K562 (cell line): ENCODE measurements at regions not wholly inside any gene's neighbourhood (a gene's known extent, or its start where the extent isn't known, plus 50 kb on each side); places are given as distances from the start of the nearest gene placed in this dataset.
"Not testable (repeated sequence)": the region's sequence is repeated elsewhere in the genome, so short reads cannot be mapped to it uniquely, and the experiment has no call there.

Source experiments
- ATAC-seq: fragments of 200-7000 bp; cut with Tn5 transposase; 3 replicates; pipeline ENCODE4 v1.9.1; 2020; ENCODE audit warnings: moderate library complexity
- BruUV-seq: library from RNA; stranded (reverse); fragments of 400-500 nt; replicated peaks from 2 replicates; lab custom pipeline; 2021; lab: Mats Ljungman, UMichigan
- CTCF ChIA-PET: fragments of 300-600 bp; formaldehyde crosslinking; extraction: SDS; loops from one replicate; lab custom pipeline; 2021; ENCODE audit warnings: low intra/inter-chr PET ratio; lab: Yijun Ruan, JAX
- POLR2A ChIA-PET: fragments of 300-600, 350-650 bp; sonication (Branson Sonifier 250); formaldehyde crosslinking; extraction: SDS; loops from one replicate; lab custom pipeline; 2021; ENCODE audit warnings: antibody characterized with exemption, inconsistent platforms; lab: Yijun Ruan, JAX
- DNase-seq, 4 experiments: peaks; one replicate each; pipeline versions ENCODE4 v3.0.0 to v3.0.0-alpha.2; 2011 to 2018; ENCODE audit warnings: low spot score in 3 of 4, mixed read lengths in 3 of 4; ENCODE audit errors: extremely low read depth in 1 of 4
- FAIRE-seq: peaks from 2 replicates; lab custom pipeline; 2011; peaks lifted over from hg19 to GRCh38; lab: Jason Lieb, UNC
- H2AFZ ChIP-seq: 2 replicates; pipeline ENCODE4 v1.6.0; 2011; ENCODE audit warnings: low read depth, low read length, control low read depth, inconsistent platforms
- H3K27ac ChIP-seq: fragments of 200-600 bp; 3 replicates; pipeline ENCODE4 v1.8.0; 2011; ENCODE audit warnings: low read depth, mild to moderate bottlenecking, control low read depth, inconsistent platforms, low read length, moderate library complexity, mixed read lengths; ENCODE audit errors: extremely low read depth
- H3K27me3 ChIP-seq, 2 experiments: fragments of 300-600 bp in 1 of 2; 2 replicates in 1 of 2; 3 replicates in 1 of 2; pipeline versions ENCODE4 v1.6.0 to v1.8.0; 2011; ENCODE audit warnings: inconsistent platforms in 2 of 2, low read length in 2 of 2, mild to moderate bottlenecking in 1 of 2, mixed read lengths in 1 of 2, moderate library complexity in 1 of 2; ENCODE audit not compliant: control insufficient read depth in 2 of 2, insufficient read depth in 2 of 2
- H3K36me3 ChIP-seq: fragments of 300-600 bp; 3 replicates; pipeline ENCODE4 v1.8.0; 2011; ENCODE audit warnings: mild to moderate bottlenecking, low read length, inconsistent platforms; ENCODE audit not compliant: control insufficient read depth, insufficient read depth
- H3K4me1 ChIP-seq, 2 experiments: fragments of 200-600 bp in 1 of 2; replicated peaks in 1 of 2; 2 replicates in 1 of 2; 3 replicates in 1 of 2; pipeline versions ENCODE4 v1.5.1 to v1.8.0; 2011; ENCODE audit warnings: inconsistent platforms in 2 of 2, low read length in 2 of 2, mild to moderate bottlenecking in 1 of 2, mixed read lengths in 1 of 2, moderate library complexity in 1 of 2; ENCODE audit not compliant: control insufficient read depth in 2 of 2, insufficient read depth in 2 of 2
- H3K4me2 ChIP-seq: 2 replicates; pipeline ENCODE4 v1.6.1; 2011; ENCODE audit warnings: low read length, control low read depth, inconsistent platforms, mixed read lengths; ENCODE audit not compliant: insufficient read depth
- H3K4me3 ChIP-seq: fragments of 200-600 bp; sonication (generic), shearing (Covaris generic); 2 replicates; pipeline ENCODE4 v1.5.1; 2016; ENCODE audit warnings: control low read depth, inconsistent platforms
- H3K79me2 ChIP-seq: fragments of 200-600 bp; 3 replicates; pipeline ENCODE4 v1.8.0; 2011; ENCODE audit warnings: low read length, inconsistent platforms; ENCODE audit not compliant: control insufficient read depth, insufficient read depth
- H3K9ac ChIP-seq, 2 experiments: 2 replicates each; pipeline versions ENCODE4 v1.6.0 to v1.6.1; 2011; ENCODE audit warnings: low read depth in 2 of 2, low read length in 2 of 2, control low read depth in 1 of 2, inconsistent platforms in 1 of 2, mild to moderate bottlenecking in 1 of 2, mixed read lengths in 1 of 2; ENCODE audit not compliant: insufficient read depth in 1 of 2
- H3K9me1 ChIP-seq: one replicate; pipeline ENCODE4 v1.6.0; 2011; ENCODE audit warnings: inconsistent platforms, mild to moderate bottlenecking, low read length, moderate library complexity; ENCODE audit not compliant: control insufficient read depth, insufficient read depth
- H3K9me3 ChIP-seq: replicated peaks from 2 replicates; pipeline ENCODE4 v1.5.1; 2011; ENCODE audit warnings: low read depth, low read length, inconsistent platforms; ENCODE audit not compliant: control insufficient read depth, insufficient read depth
- H4K20me1 ChIP-seq: replicated peaks from 2 replicates; pipeline ENCODE4 v1.6.1; 2011; ENCODE audit warnings: low read length, inconsistent platforms, mixed read lengths; ENCODE audit not compliant: control insufficient read depth, insufficient read depth
- DMBX1 ChIP-seq: fragments of 250-450 bp; sonication (Bioruptor Pico); IDR thresholded peaks from 2 replicates; pipeline ENCODE4 v1.8.0; 2022; ENCODE audit warnings: inconsistent platforms, mild to moderate bottlenecking, moderate library complexity, borderline replicate concordance
- DNMT1 ChIP-seq: fragments of 450-650 bp; IDR thresholded peaks from 2 replicates; pipeline ENCODE4 v1.6.1; 2016; ENCODE audit warnings: antibody characterized with exemption, mild to moderate bottlenecking
- FOXA3 ChIP-seq, 2 experiments: fragments of 450-650 bp in 1 of 2; sonication (generic) in 1 of 2; formaldehyde crosslinking; IDR thresholded peaks in 1 of 2; conservative IDR thresholded peaks in 1 of 2; 2 replicates each; pipeline versions ENCODE4 v1.4.0 to v1.8.0; 2020 to 2022; ENCODE audit warnings: mild to moderate bottlenecking in 2 of 2, missing genetic modification reagents in 1 of 2
- GATA2 ChIP-seq: sonication (generic); formaldehyde crosslinking; IDR thresholded peaks from 2 replicates; pipeline ENCODE4 v1.4.0; 2020; ENCODE audit warnings: mild to moderate bottlenecking, missing genetic modification reagents
- HDAC6 ChIP-seq: IDR thresholded peaks from 2 replicates; pipeline ENCODE4 v1.6.1; 2012; ENCODE audit warnings: low read depth, mild to moderate bottlenecking, control low read depth, inconsistent platforms, low read length, moderate library complexity
- MCM3 ChIP-seq: fragments of 450-650 bp; IDR thresholded peaks from 2 replicates; pipeline ENCODE4 v1.6.1; 2016
- RBM15 ChIP-seq: fragments of 200-400 bp; formaldehyde crosslinking; IDR thresholded peaks from 2 replicates; pipeline ENCODE4 v1.6.1; 2018; ENCODE audit warnings: mild to moderate bottlenecking, low read length, moderate library complexity; ENCODE audit not compliant: insufficient read depth
- SIX5 ChIP-seq, 2 experiments: IDR thresholded peaks; 2 replicates each; pipeline ENCODE4 v1.6.1; 2011; ENCODE audit warnings: low read length in 2 of 2, borderline replicate concordance in 1 of 2, low read depth in 1 of 2, mild to moderate bottlenecking in 1 of 2, moderate library complexity in 1 of 2; ENCODE audit not compliant: insufficient read depth in 1 of 2
- SREBF2 ChIP-seq: sonication (generic); formaldehyde crosslinking; IDR thresholded peaks from 2 replicates; pipeline ENCODE4 v1.4.0; 2020; ENCODE audit warnings: mild to moderate bottlenecking, missing genetic modification reagents
- ZNF354B ChIP-seq: fragments of 250-450 bp; sonication (Bioruptor Pico); IDR thresholded peaks from 2 replicates; pipeline ENCODE4 v1.4.0; 2020
- WGBS: fragments of 100-300 bp; shearing (Covaris generic); methylation state at CpG from one replicate; pipeline ENCODE4 v1.1.6; 2016; ENCODE audit warnings: low coverage, mixed read lengths; ENCODE audit not compliant: insufficient coverage; ENCODE audit errors: missing lambda C conversion rate; 5-methylcytosine and 5-hydroxymethylcytosine counted together
- in situ Hi-C: fragments of 300-500 bp; cut with MboI; formaldehyde crosslinking; loops from 4 replicates; pipeline ENCODE4 v1.15.0; 2018; ENCODE audit warnings: inconsistent platforms, mixed read lengths
- intact Hi-C: fragments of 100-400 bp; cut with micrococcal nuclease; formaldehyde crosslinking; loops from 2 replicates; pipeline ENCODE4 v1.14.2; 2022
- TF ChIP-seq, protein P1 (sequence below), 2 experiments: IDR thresholded peaks; 2 replicates each; pipeline ENCODE4 v1.6.1; 2012; ENCODE audit warnings: improper control_type of control experiment in 2 of 2, low read depth in 2 of 2, low read length in 2 of 2, borderline replicate concordance in 1 of 2
- TF ChIP-seq, protein P2 (sequence below): fragments of 450-650 bp; IDR thresholded peaks from 2 replicates; pipeline ENCODE4 v1.6.1; 2017; ENCODE audit warnings: mild to moderate bottlenecking, moderate library complexity

DNA sequence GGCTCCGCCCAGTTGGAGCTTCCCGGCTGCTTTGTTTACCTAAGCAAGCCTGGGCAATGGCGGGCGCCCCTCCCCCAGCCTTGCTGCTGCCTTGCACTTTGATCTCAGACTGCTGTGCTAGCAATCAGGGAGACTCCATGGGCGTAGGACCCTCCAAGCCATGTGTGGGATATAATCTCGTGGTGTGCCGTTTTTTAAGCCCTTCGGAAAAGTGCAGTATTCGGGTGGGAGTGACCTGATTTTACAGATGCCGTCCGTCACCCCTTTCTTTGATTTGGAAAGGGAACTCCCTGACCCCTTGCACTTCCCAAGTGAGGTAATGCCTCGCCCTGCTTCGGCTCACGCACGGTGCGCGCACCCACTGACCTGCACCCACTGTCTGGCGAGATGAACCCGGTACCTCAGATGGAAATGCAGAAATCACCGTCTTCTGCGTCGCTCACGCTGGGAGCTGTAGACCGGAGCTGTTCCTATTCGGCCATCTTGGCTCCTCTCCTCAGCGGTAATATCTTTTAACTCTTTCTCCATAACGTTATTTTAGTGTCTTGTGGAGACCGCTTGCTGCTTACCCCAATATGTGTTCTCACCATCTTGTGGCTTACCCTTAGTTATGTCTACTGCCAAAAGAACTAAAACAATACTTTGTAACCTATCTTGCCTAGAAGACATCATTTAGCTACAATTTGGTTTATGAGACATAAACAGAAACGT lies 328.7 kb upstream of the EPHA5 start:
- H3K4me3 ChIP-seq, H3K9me3 ChIP-seq, POLR2A ChIA-PET, H3K79me2 ChIP-seq, BruUV-seq, H3K9me1 ChIP-seq, intact Hi-C loops, H3K9ac ChIP-seq, H3K4me1 ChIP-seq, in situ Hi-C loops, H3K27me3 ChIP-seq, ATAC-seq, H3K4me2 ChIP-seq, H4K20me1 ChIP-seq, FAIRE-seq, H3K36me3 ChIP-seq, H2AFZ ChIP-seq, CTCF ChIA-PET, DNase-seq: not testable (repeated sequence)
- 0 out of 3 replicates have a peak overlapping the region, but pooled peaks have one; percentile 22 for H3K27ac ChIP-seq
- under 1% methylated on average over 25 of the region's 29 CpGs for WGBS
- peak in 1 of 2 experiments; percentile 58; a peak in 1 of 4 replicates for TF ChIP-seq FOXA3 (CRISPR knock-in tag; conservative IDR thresholded peaks at IDR 0.05 in 1 of 2, IDR thresholded peaks at IDR 0.05 in 1 of 2)

DNA sequence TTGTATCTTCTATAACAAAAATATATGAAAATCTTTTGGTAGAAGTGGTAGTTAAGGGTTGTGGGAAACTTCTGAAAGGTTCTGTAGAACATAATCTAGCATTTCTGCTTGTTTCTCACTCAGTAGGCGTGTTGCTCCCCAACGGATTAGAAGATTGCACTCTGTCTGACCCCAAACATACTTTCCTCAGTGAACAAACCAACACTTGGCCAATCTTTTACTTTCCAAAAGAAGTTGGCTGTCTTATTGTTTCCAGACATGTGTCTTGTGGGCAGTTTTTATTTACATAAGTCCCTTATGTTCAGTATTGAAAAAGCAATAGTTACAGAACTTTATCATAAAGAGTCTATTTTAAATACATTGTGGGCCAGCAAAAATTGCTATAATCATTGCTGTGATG lies 312.8 kb upstream of the EPHA5 start:
- in situ Hi-C loops: no loop called here
- WGBS: 0% methylated on average over 2 of the region's 2 CpGs
- TF ChIP-seq GATA2 (no peak), SREBF2 (no peak), ZNF354B (CRISPR knock-in tag) (no peak), SIX5 (IDR thresholded peaks at IDR 0.05; ENCODE audit: borderline replicate concordance in 1 of 2, insufficient read depth in 1 of 2, low read depth in 1 of 2, low read length in 2 of 2) (no peak), RBM15 (no peak), HDAC6 (no peak), DMBX1 (no peak), MCM3 (no peak), DNMT1 (no peak)
- TF ChIP-seq, protein P1, sequence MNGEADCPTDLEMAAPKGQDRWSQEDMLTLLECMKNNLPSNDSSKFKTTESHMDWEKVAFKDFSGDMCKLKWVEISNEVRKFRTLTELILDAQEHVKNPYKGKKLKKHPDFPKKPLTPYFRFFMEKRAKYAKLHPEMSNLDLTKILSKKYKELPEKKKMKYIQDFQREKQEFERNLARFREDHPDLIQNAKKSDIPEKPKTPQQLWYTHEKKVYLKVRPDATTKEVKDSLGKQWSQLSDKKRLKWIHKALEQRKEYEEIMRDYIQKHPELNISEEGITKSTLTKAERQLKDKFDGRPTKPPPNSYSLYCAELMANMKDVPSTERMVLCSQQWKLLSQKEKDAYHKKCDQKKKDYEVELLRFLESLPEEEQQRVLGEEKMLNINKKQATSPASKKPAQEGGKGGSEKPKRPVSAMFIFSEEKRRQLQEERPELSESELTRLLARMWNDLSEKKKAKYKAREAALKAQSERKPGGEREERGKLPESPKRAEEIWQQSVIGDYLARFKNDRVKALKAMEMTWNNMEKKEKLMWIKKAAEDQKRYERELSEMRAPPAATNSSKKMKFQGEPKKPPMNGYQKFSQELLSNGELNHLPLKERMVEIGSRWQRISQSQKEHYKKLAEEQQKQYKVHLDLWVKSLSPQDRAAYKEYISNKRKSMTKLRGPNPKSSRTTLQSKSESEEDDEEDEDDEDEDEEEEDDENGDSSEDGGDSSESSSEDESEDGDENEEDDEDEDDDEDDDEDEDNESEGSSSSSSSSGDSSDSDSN (IDR thresholded peaks at IDR 0.05; ENCODE audit: borderline replicate concordance in 1 of 2, low read depth in 2 of 2, low read length in 2 of 2): no peak
- TF ChIP-seq, protein P2, sequence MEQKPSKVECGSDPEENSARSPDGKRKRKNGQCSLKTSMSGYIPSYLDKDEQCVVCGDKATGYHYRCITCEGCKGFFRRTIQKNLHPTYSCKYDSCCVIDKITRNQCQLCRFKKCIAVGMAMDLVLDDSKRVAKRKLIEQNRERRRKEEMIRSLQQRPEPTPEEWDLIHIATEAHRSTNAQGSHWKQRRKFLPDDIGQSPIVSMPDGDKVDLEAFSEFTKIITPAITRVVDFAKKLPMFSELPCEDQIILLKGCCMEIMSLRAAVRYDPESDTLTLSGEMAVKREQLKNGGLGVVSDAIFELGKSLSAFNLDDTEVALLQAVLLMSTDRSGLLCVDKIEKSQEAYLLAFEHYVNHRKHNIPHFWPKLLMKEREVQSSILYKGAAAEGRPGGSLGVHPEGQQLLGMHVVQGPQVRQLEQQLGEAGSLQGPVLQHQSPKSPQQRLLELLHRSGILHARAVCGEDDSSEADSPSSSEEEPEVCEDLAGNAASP: no peak

More for the DNA sequence above, 312.8 kb upstream of the EPHA5 start:
- Histone ChIP-seq H3K4me3 (no peak overlapping the region), H4K20me1 (no peaks in the 10 kb centered on the region), H3K9me1 (no peaks in the 10 kb centered on the region), H3K9me3 (no peaks in the 10 kb centered on the region), H3K36me3 (no peaks in the 10 kb centered on the region), H3K27ac (no peak overlapping the region), H3K79me2 (no peaks in the 10 kb centered on the region), H3K4me2 (no peak overlapping the region), H3K9ac (no peak overlapping the region), H2AFZ (no peak overlapping the region), H3K27me3 (no peaks in the 10 kb centered on the region), H3K4me1 (no peaks in the 10 kb centered on the region)
- FAIRE-seq (no peak), DNase-seq (no peak), ATAC-seq (no peak)
- intact Hi-C loops: no loop called here
- BruUV-seq: no TSS peak
- ChIA-PET CTCF (no interaction called here), POLR2A (no interaction called here)
